ENCODE measurements at regions not wholly inside any gene's neighbourhood (a gene's known extent, or its start where the extent isn't known, plus 50 kb on each side); places are given as distances from the start of the nearest gene placed in this dataset.

- peaks cover 6% of the 10 kb centered on the region; the same call in 1 of the 2 replicates for H3K4me1 ChIP-seq (ENCODE audit: insufficient read depth, low read length)
- H2BK15ac ChIP-seq (ENCODE audit: low read depth, low read length), result no peak overlapping the region
- H4K5ac ChIP-seq (ENCODE audit: insufficient read length, low read depth, low read length), result no peak overlapping the region
- no peak overlapping the region for H2BK12ac ChIP-seq (ENCODE audit: insufficient read length, low read depth, low read length)
- no peak overlapping the region for H3K56ac ChIP-seq (ENCODE audit: insufficient read length, low read depth, low read length)
- H3K4me2 ChIP-seq (ENCODE audit: insufficient read depth, insufficient read length, low read length), result peak overlapping the region; percentile 25
- no peak overlapping the region for H2BK120ac ChIP-seq (ENCODE audit: low read depth, low read length, poor library complexity, severe bottlenecking)
- H2BK5ac ChIP-seq (ENCODE audit: insufficient read length, low read length), result no peak overlapping the region
- Mint-ChIP-seq H3K27ac (no peak overlapping the region), H3K27me3 (ENCODE audit: low read depth) (peaks cover 19% of the 10 kb centered on the region), H3K4me3 (peak overlapping the region in 1 of 2 experiments; percentile 49; a peak in 2 of 5 replicates), H3K9me3 (no peaks in the 10 kb centered on the region), H3K36me3 (ENCODE audit: insufficient read depth in 1 of 3, low read depth in 3 of 3) (no peaks in the 10 kb centered on the region), H3K4me1 (peaks cover 28 to 30% of the 10 kb centered on the region in 2 experiments)
- no peak overlapping the region for H3K9ac ChIP-seq (ENCODE audit: extremely low read depth, insufficient read length, low read length)
- H4K20me1 ChIP-seq (ENCODE audit: control insufficient read depth, insufficient read depth, insufficient read length), result no peaks in the 10 kb centered on the region
- no CpG with 5 or more reads among the region's 15 CpGs for WGBS (ENCODE audit: extremely low coverage, insufficient read length, low lambda C conversion rate)
- no peaks in the 10 kb centered on the region for H3K79me2 ChIP-seq (ENCODE audit: insufficient read depth, low read length)
- H2BK20ac ChIP-seq (ENCODE audit: low read depth, low read length, poor library complexity, severe bottlenecking), result no peak overlapping the region
- H4K8ac ChIP-seq (replicated peaks; ENCODE audit: insufficient read length, low read depth, low read length), result no peak overlapping the region
- H3K9me3 ChIP-seq (ENCODE audit: control insufficient read depth, low read depth, low read length), result no peaks in the 10 kb centered on the region
- no peaks in the 10 kb centered on the region for H3K79me1 ChIP-seq (ENCODE audit: insufficient read depth, low read depth, low read length, poor library complexity, severe bottlenecking)
- no peak overlapping the region for H4K91ac ChIP-seq (ENCODE audit: insufficient read length, low read depth, low read length)
- no peak overlapping the region for H3K27ac ChIP-seq (ENCODE audit: insufficient read length, low read depth, low read length)
- H3K18ac ChIP-seq (ENCODE audit: insufficient read length, low read depth, low read length), result no peak overlapping the region
- no peak overlapping the region for H2AK5ac ChIP-seq (ENCODE audit: insufficient read length, low read length)
- H3K23me2 ChIP-seq (ENCODE audit: insufficient read length, low read depth, low read length, poor library complexity, severe bottlenecking), result no peaks in the 10 kb centered on the region
- H3K27me3 ChIP-seq (ENCODE audit: insufficient read depth, low read length), result no peaks in the 10 kb centered on the region
- peak overlapping the region; percentile 79 for H2AFZ ChIP-seq (ENCODE audit: low read length)
- TF ChIP-seq CTCF (conservative IDR thresholded peaks at IDR 0.05), result peak; percentile 99
- H3K14ac ChIP-seq (ENCODE audit: insufficient read depth, low read length), result no peak overlapping the region
- H3T11ph ChIP-seq (ENCODE audit: low read length), result no peak overlapping the region
- no peak overlapping the region for H3K4ac ChIP-seq (ENCODE audit: low read depth, low read length)
- DNase-seq, result peak; percentile 94
- no peak overlapping the region for H3K23ac ChIP-seq (ENCODE audit: insufficient read length, low read depth, low read length)
These were observed 72.8 kb upstream of the ASTN2 start for GRCh38 chr9:117487555-117488175.
